ENCODE measurements at regions not wholly inside any gene's neighbourhood (a gene's known extent, or its start where the extent isn't known, plus 50 kb on each side); places are given as distances from the start of the nearest gene placed in this dataset.
"Not testable (repeated sequence)": the region's sequence is repeated elsewhere in the genome, so short reads cannot be mapped to it uniquely, and the experiment has no call there.

- no peaks in the 10 kb centered on the region for H3K4me1 Mint-ChIP-seq (ENCODE audit: unreplicated experiment)
- no peak overlapping the region for H3K27ac Mint-ChIP-seq (ENCODE audit: unreplicated experiment)
- no peaks in the 10 kb centered on the region for H3K36me3 Mint-ChIP-seq (ENCODE audit: low read depth, unreplicated experiment)
- no peaks in the 10 kb centered on the region for H3K9me3 Mint-ChIP-seq (ENCODE audit: unreplicated experiment)
- TF ChIP-seq CTCF (IDR thresholded peaks at IDR 0.05; ENCODE audit: unreplicated experiment) = no peak
- H3K4me3 Mint-ChIP-seq (ENCODE audit: unreplicated experiment) = no peak overlapping the region
- DNase-seq (ENCODE audit: low spot score) = no peak
- no peaks in the 10 kb centered on the region for H3K27me3 Mint-ChIP-seq (ENCODE audit: unreplicated experiment)
These were observed 626.0 kb downstream of the ADCYAP1 start for GRCh38 chr18:1530650-1531049.

- H3K27ac Mint-ChIP-seq (ENCODE audit: unreplicated experiment) = no peak overlapping the region
- TF ChIP-seq CTCF (IDR thresholded peaks at IDR 0.05; ENCODE audit: unreplicated experiment) = no peak
- no peaks in the 10 kb centered on the region for H3K27me3 Mint-ChIP-seq (ENCODE audit: unreplicated experiment)
- DNase-seq (ENCODE audit: low spot score) = no peak
- no peaks in the 10 kb centered on the region for H3K36me3 Mint-ChIP-seq (ENCODE audit: low read depth, unreplicated experiment)
- H3K4me3 Mint-ChIP-seq (ENCODE audit: unreplicated experiment) = no peak overlapping the region
- no peaks in the 10 kb centered on the region for H3K4me1 Mint-ChIP-seq (ENCODE audit: unreplicated experiment)
- H3K9me3 Mint-ChIP-seq (ENCODE audit: unreplicated experiment) = no peaks in the 10 kb centered on the region
These were observed 634.6 kb downstream of the ADCYAP1 start for GRCh38 chr18:1539276-1539675.

GRCh38 chr18:1541478-1541877, 636.8 kb downstream of the ADCYAP1 start:
- no peaks in the 10 kb centered on the region for H3K4me1 Mint-ChIP-seq (ENCODE audit: unreplicated experiment)
- H3K27me3 Mint-ChIP-seq (ENCODE audit: unreplicated experiment) = no peaks in the 10 kb centered on the region
- DNase-seq (ENCODE audit: low spot score) = no peak
- no peaks in the 10 kb centered on the region for H3K36me3 Mint-ChIP-seq (ENCODE audit: low read depth, unreplicated experiment)
- no peaks in the 10 kb centered on the region for H3K9me3 Mint-ChIP-seq (ENCODE audit: unreplicated experiment)
- no peak overlapping the region for H3K27ac Mint-ChIP-seq (ENCODE audit: unreplicated experiment)
- H3K4me3 Mint-ChIP-seq (ENCODE audit: unreplicated experiment) = no peak overlapping the region
- TF ChIP-seq CTCF (IDR thresholded peaks at IDR 0.05; ENCODE audit: unreplicated experiment) = no peak

GRCh38 chr18:1542230-1542774, 637.6 kb downstream of the ADCYAP1 start:
- no peak overlapping the region for H3K27ac Mint-ChIP-seq (ENCODE audit: unreplicated experiment)
- no peak overlapping the region for H3K4me3 Mint-ChIP-seq (ENCODE audit: unreplicated experiment)
- no peaks in the 10 kb centered on the region for H3K9me3 Mint-ChIP-seq (ENCODE audit: unreplicated experiment)
- H3K27me3 Mint-ChIP-seq (ENCODE audit: unreplicated experiment) = no peaks in the 10 kb centered on the region
- H3K36me3 Mint-ChIP-seq (ENCODE audit: low read depth, unreplicated experiment) = no peaks in the 10 kb centered on the region
- no peaks in the 10 kb centered on the region for H3K4me1 Mint-ChIP-seq (ENCODE audit: unreplicated experiment)
- no peak for DNase-seq (ENCODE audit: low spot score)
- no peak for TF ChIP-seq CTCF (IDR thresholded peaks at IDR 0.05; ENCODE audit: unreplicated experiment)

GRCh38 chr18:1544016-1544415, 639.3 kb downstream of the ADCYAP1 start:
- peaks cover 1% of the 10 kb centered on the region for H3K36me3 Mint-ChIP-seq (ENCODE audit: low read depth, unreplicated experiment)
- H3K9me3 Mint-ChIP-seq (ENCODE audit: unreplicated experiment) = peaks cover 6% of the 10 kb centered on the region
- no peaks in the 10 kb centered on the region for H3K4me1 Mint-ChIP-seq (ENCODE audit: unreplicated experiment)
- no peak overlapping the region for H3K4me3 Mint-ChIP-seq (ENCODE audit: unreplicated experiment)
- no peak overlapping the region for H3K27ac Mint-ChIP-seq (ENCODE audit: unreplicated experiment)
- no peaks in the 10 kb centered on the region for H3K27me3 Mint-ChIP-seq (ENCODE audit: unreplicated experiment)
- DNase-seq (ENCODE audit: low spot score) = no peak
- no peak for TF ChIP-seq CTCF (IDR thresholded peaks at IDR 0.05; ENCODE audit: unreplicated experiment)

- H3K27me3 Mint-ChIP-seq (ENCODE audit: unreplicated experiment); H3K9me3 Mint-ChIP-seq (ENCODE audit: unreplicated experiment); H3K27ac Mint-ChIP-seq (ENCODE audit: unreplicated experiment); DNase-seq (ENCODE audit: low spot score); H3K4me3 Mint-ChIP-seq (ENCODE audit: unreplicated experiment); H3K36me3 Mint-ChIP-seq (ENCODE audit: low read depth, unreplicated experiment); H3K4me1 Mint-ChIP-seq (ENCODE audit: unreplicated experiment): not testable (repeated sequence)
These were observed 653.0 kb downstream of the ADCYAP1 start for GRCh38 chr18:1557711-1558110.
